HCT116 (cell line): ENCODE measurements at regions not wholly inside any gene's neighbourhood (a gene's known extent, or its start where the extent isn't known, plus 50 kb on each side); places are given as distances from the start of the nearest gene placed in this dataset.

Source experiments
- ATAC-seq: fragments of 200-7000 bp; cut with Tn5 transposase; 2 replicates; pipeline ENCODE4 v1.9.1; 2020; ENCODE audit warnings: mild to moderate bottlenecking, moderate library complexity
- BruUV-seq: library from RNA; stranded (reverse); fragments of 400-500 nt; replicated peaks from 2 replicates; lab custom pipeline; 2021; lab: Mats Ljungman, UMichigan
- CTCF ChIA-PET: fragments of 300-600 bp; sonication (Branson Sonifier 250); formaldehyde crosslinking; loops from one replicate; lab custom pipeline; 2021; ENCODE audit warnings: antibody characterized with exemption; lab: Charles Lee
- POLR2A ChIA-PET: fragments of 300-600, 350-600 bp; sonication (Branson Sonifier 250); formaldehyde crosslinking; loops from one replicate; lab custom pipeline; 2021; ENCODE audit warnings: antibody characterized with exemption; lab: Charles Lee
- RAD21 ChIA-PET, 2 experiments: fragments of 300-600 bp; sonication (Branson Sonifier 250); formaldehyde crosslinking; loops; one replicate each; lab custom pipeline; 2023; ENCODE audit warnings: low total read pairs in 2 of 2; ENCODE audit not compliant: uncharacterized antibody in 2 of 2, unreplicated experiment in 2 of 2, low non-redundant PET in 1 of 2; lab: Charles Lee
- DNase-seq: peaks from one replicate; pipeline ENCODE4 v3.0.0-alpha.2; 2010; ENCODE audit warnings: low read depth, low spot score
- H2AFZ ChIP-seq: fragments of 200-600 bp; shearing (Covaris generic), sonication (generic); 2 replicates; pipeline ENCODE4 v1.6.1; 2017; ENCODE audit warnings: low read depth, mixed run types, mixed read lengths, antibody characterized with exemption, low read length; ENCODE audit not compliant: poor library complexity, severe bottlenecking
- H3K27ac ChIP-seq: 2 replicates; pipeline ENCODE4 v1.5.1; 2012; ENCODE audit warnings: low read depth, low read length
- H3K27me3 ChIP-seq: fragments of 200-600 bp; sonication (generic); 2 replicates; pipeline ENCODE4 v1.6.1; 2016; ENCODE audit warnings: mixed run types, low read length, mixed read lengths; ENCODE audit not compliant: insufficient read depth
- H3K36me3 ChIP-seq, 2 experiments: fragments of 200-500 bp in 1 of 2; fragments of 200-600 bp in 1 of 2; sonication (Bioruptor generic) in 1 of 2; sonication (generic) in 1 of 2; 2 replicates each; pipeline versions ENCODE4 v1.5.1 to v1.6.1; 2014 to 2016; ENCODE audit warnings: low read length in 2 of 2, inconsistent platforms in 1 of 2, mixed read lengths in 1 of 2, mixed run types in 1 of 2; ENCODE audit not compliant: insufficient read depth in 2 of 2, control insufficient read depth in 1 of 2
- H3K4me1 ChIP-seq, 2 experiments: fragments of 200-600 bp in 1 of 2; sonication (generic) in 1 of 2; 2 replicates each; pipeline versions ENCODE4 v1.5.1 to v1.6.1; 2012 to 2017; ENCODE audit warnings: low read length in 2 of 2, inconsistent platforms in 1 of 2, mild to moderate bottlenecking in 1 of 2, mixed read lengths in 1 of 2, mixed run types in 1 of 2, moderate library complexity in 1 of 2; ENCODE audit not compliant: insufficient read depth in 2 of 2, control insufficient read depth in 1 of 2
- H3K4me2 ChIP-seq: fragments of 200-600 bp; sonication (generic); 2 replicates; pipeline ENCODE4 v1.6.1; 2017; ENCODE audit warnings: mixed run types, low read length, mixed read lengths
- H3K4me3 ChIP-seq, 2 experiments: fragments of 200-600 bp in 1 of 2; sonication (generic) in 1 of 2; replicated peaks in 1 of 2; 2 replicates each; pipeline ENCODE4 v1.5.1; 2011 to 2016; ENCODE audit warnings: low read length in 2 of 2, control low read depth in 1 of 2, low read depth in 1 of 2, mild to moderate bottlenecking in 1 of 2, mixed read lengths in 1 of 2, mixed run types in 1 of 2
- H3K79me2 ChIP-seq: fragments of 200-600 bp; sonication (generic); 2 replicates; pipeline ENCODE4 v1.6.1; 2017; ENCODE audit warnings: mild to moderate bottlenecking, mixed run types, low read length, moderate library complexity, mixed read lengths; ENCODE audit not compliant: insufficient read depth
- H3K9ac ChIP-seq: fragments of 200-600 bp; sonication (generic); 2 replicates; pipeline ENCODE4 v1.6.1; 2016; ENCODE audit warnings: low read length, mixed read lengths
- H3K9me2 ChIP-seq: fragments of 200-600 bp; sonication (generic), shearing (Covaris generic); 2 replicates; pipeline ENCODE4 v1.6.1; 2017; ENCODE audit warnings: mixed run types, mild to moderate bottlenecking, moderate library complexity; ENCODE audit not compliant: insufficient read depth
- H3K9me3 ChIP-seq, 2 experiments: fragments of 200-500 bp in 1 of 2; fragments of 200-600 bp in 1 of 2; sonication (Bioruptor generic) in 1 of 2; sonication (generic) in 1 of 2; 2 replicates each; pipeline ENCODE4 v1.6.1; 2014 to 2017; ENCODE audit warnings: low read length in 2 of 2, mixed read lengths in 2 of 2, inconsistent platforms in 1 of 2, low read depth in 1 of 2, mild to moderate bottlenecking in 1 of 2, mixed run types in 1 of 2, moderate library complexity in 1 of 2; ENCODE audit not compliant: control insufficient read depth in 1 of 2, insufficient read depth in 1 of 2
- H4K20me1 ChIP-seq: fragments of 200-600 bp; sonication (generic), shearing (Covaris generic); 2 replicates; pipeline ENCODE4 v1.6.1; 2017; ENCODE audit warnings: mixed run types, mild to moderate bottlenecking, moderate library complexity; ENCODE audit not compliant: insufficient read depth
- CEBPB ChIP-seq: IDR thresholded peaks from 2 replicates; pipeline ENCODE4 v1.6.1; 2012; ENCODE audit warnings: low read depth
- EGR1 ChIP-seq: IDR thresholded peaks from 2 replicates; pipeline ENCODE4 v1.6.1; 2012; ENCODE audit warnings: low read depth
- ELF1 ChIP-seq: IDR thresholded peaks from 2 replicates; pipeline ENCODE4 v1.6.1; 2012; ENCODE audit warnings: low read depth, borderline replicate concordance
- FOSL1 ChIP-seq: IDR thresholded peaks from 2 replicates; pipeline ENCODE4 v1.6.1; 2012; ENCODE audit warnings: low read depth
- JUND ChIP-seq: IDR thresholded peaks from 2 replicates; pipeline ENCODE4 v1.6.1; 2012
- MAX ChIP-seq: IDR thresholded peaks from 2 replicates; pipeline ENCODE4 v1.6.1; 2012
- RAD21 ChIP-seq: IDR thresholded peaks from 2 replicates; pipeline ENCODE4 v1.6.1; 2012; ENCODE audit warnings: low read depth, mild to moderate bottlenecking
- REST ChIP-seq: IDR thresholded peaks from 2 replicates; pipeline ENCODE4 v1.6.1; 2012; ENCODE audit warnings: low read depth
- TCF7L2 ChIP-seq: IDR thresholded peaks from 2 replicates; pipeline ENCODE4 v1.7.0; 2011; ENCODE audit warnings: borderline replicate concordance, inconsistent platforms; ENCODE audit not compliant: insufficient read depth, insufficient read length; ENCODE audit errors: extremely low read depth
- YY1 ChIP-seq: IDR thresholded peaks from 2 replicates; pipeline ENCODE4 v1.6.1; 2011; ENCODE audit warnings: low read length, low read depth, moderate library complexity, mild to moderate bottlenecking; ENCODE audit not compliant: insufficient replicate concordance; ENCODE audit errors: extremely low read depth
- ZBTB33 ChIP-seq: IDR thresholded peaks from 2 replicates; pipeline ENCODE4 v1.6.1; 2011; ENCODE audit warnings: mild to moderate bottlenecking, low read length, moderate library complexity; ENCODE audit not compliant: insufficient replicate concordance; ENCODE audit errors: extremely low read depth
- ZFX ChIP-seq: fragments of 450-650 bp; IDR thresholded peaks from 2 replicates; pipeline ENCODE4 v1.6.1; 2017
- intact Hi-C: fragments of 100-400 bp; cut with micrococcal nuclease; formaldehyde crosslinking; loops from 2 replicates; pipeline ENCODE4 v1.10.0; 2022

- H3K27me3 ChIP-seq, result no peaks in the 10 kb centered on the region
- H3K79me2 ChIP-seq, result no peaks in the 10 kb centered on the region
- no peaks in the 10 kb centered on the region for H4K20me1 ChIP-seq
- BruUV-seq, result no TSS peak
- no peak overlapping the region for H3K4me3 ChIP-seq
- H3K4me2 ChIP-seq, result no peak overlapping the region
- DNase-seq, result no peak
- no peaks in the 10 kb centered on the region for H3K36me3 ChIP-seq
- CTCF ChIA-PET, result no interaction called here
- no peak for TF ChIP-seq TCF7L2
- no peak for TF ChIP-seq MAX
- no peak for TF ChIP-seq ELF1
- no peak for TF ChIP-seq FOSL1
- no peak for TF ChIP-seq ZFX
- TF ChIP-seq YY1, result no peak
- TF ChIP-seq RAD21, result no peak
- TF ChIP-seq EGR1, result no peak
- TF ChIP-seq JUND, result no peak
- TF ChIP-seq CEBPB, result no peak
- TF ChIP-seq REST, result no peak
- TF ChIP-seq ZBTB33, result no peak
- POLR2A ChIA-PET, result no interaction called here
- H2AFZ ChIP-seq, result no peak overlapping the region
- RAD21 ChIA-PET, result no interaction called here
- intact Hi-C loops, result no loop called here
- H3K9ac ChIP-seq, result no peak overlapping the region
- no peaks in the 10 kb centered on the region for H3K4me1 ChIP-seq
- no peaks in the 10 kb centered on the region for H3K9me2 ChIP-seq
- no peaks in the 10 kb centered on the region for H3K9me3 ChIP-seq
- no peak for ATAC-seq
- H3K27ac ChIP-seq, result no peak overlapping the region
Measured at GRCh38 chr3:5285439-5285838, 97.9 kb downstream of the EDEM1 start.
